Lower leg skin (tissue), 3 donors: ENCODE measurements at regions not wholly inside any gene's neighbourhood (a gene's known extent, or its start where the extent isn't known, plus 50 kb on each side); places are given as distances from the start of the nearest gene placed in this dataset.

Source experiments
- CTCF ChIP-seq, 3 donors: fragments of 450-650 bp; IDR thresholded peaks; one replicate each; pipeline ENCODE4 v1.5.1; 2016; ENCODE audit warnings: antibody characterized with exemption in 3 of 3, mild to moderate bottlenecking in 3 of 3, moderate library complexity in 2 of 3
- POLR2A ChIP-seq, 2 donors: fragments of 450-650 bp; IDR thresholded peaks; one replicate each; pipeline ENCODE4 v1.6.1; 2016 to 2017; ENCODE audit warnings: antibody characterized with exemption in 2 of 2, mild to moderate bottlenecking in 1 of 2, moderate library complexity in 1 of 2

- TF ChIP-seq CTCF (IDR thresholded peaks at IDR 0.05) (no peak), POLR2A (IDR thresholded peaks at IDR 0.05) (no peak)
These were observed 178.4 kb downstream of the ARHGAP12 start for GRCh38 chr10:31749981-31750840.
